ENCODE measurements at regions not wholly inside any gene's neighbourhood (a gene's known extent, or its start where the extent isn't known, plus 50 kb on each side); places are given as distances from the start of the nearest gene placed in this dataset.

- no peak overlapping the region for H3K27ac ChIP-seq (ENCODE audit: low read length)
- ChIA-PET POLR2A (interaction anchor here (0.6 kb wide), 1 partner anchor 312 kb away, joined by 3 read pairs; no protein-coding TSS in a partner anchor), CTCF (no interaction called here)
- no peaks in the 10 kb centered on the region for H3K27me3 ChIP-seq (ENCODE audit: control insufficient read depth, insufficient read depth, low read length)
- H3K9me3 ChIP-seq (ENCODE audit: control insufficient read depth, insufficient read depth, low read depth, low read length): no peaks in the 10 kb centered on the region
- intact Hi-C loops (cut with micrococcal nuclease; ENCODE audit: unreplicated experiment): no loop called here
- BruUV-seq (replicated peaks): no TSS peak
- in situ Hi-C loops (cut with HindIII; ENCODE audit: low pct_unique_long_range_greater_than_20kb, low sequenced_read_pairs): no loop called here
- H3K4me1 ChIP-seq (ENCODE audit: control insufficient read depth, insufficient read depth, low read length): no peaks in the 10 kb centered on the region
- no peaks in the 10 kb centered on the region for H3K36me3 ChIP-seq (ENCODE audit: control insufficient read depth, insufficient read depth, low read length)
- no peak for TF ChIP-seq CTCF (IDR thresholded peaks at IDR 0.05)
- no peak overlapping the region for H3K4me3 ChIP-seq (ENCODE audit: low read depth in 2 of 2, low read length in 2 of 2)
- ATAC-seq: no peak
- DNase-seq (ENCODE audit: low read depth, low spot score): no peak
Observed at GRCh38 chr2:57793310-57793709, 253.3 kb upstream of the VRK2 start.

- no TSS peak for BruUV-seq (replicated peaks)
- ChIA-PET POLR2A (interaction anchor here (0.6 kb wide), 1 partner anchor 15 kb away, joined by 3 read pairs; no protein-coding TSS in a partner anchor), CTCF (no interaction called here)
- no peak overlapping the region for H3K27ac ChIP-seq (ENCODE audit: low read length)
- TF ChIP-seq REST (IDR thresholded peaks at IDR 0.05; ENCODE audit: insufficient read depth in 1 of 2, low read depth in 2 of 2, low read length in 1 of 2) (no peak), TCF7L2 (IDR thresholded peaks at IDR 0.05; ENCODE audit: low read depth, low read length) (no peak), CTCF (IDR thresholded peaks at IDR 0.05) (no peak), POLR2AphosphoS5 (IDR thresholded peaks at IDR 0.05; ENCODE audit: low read depth, low read length) (no peak), SIN3A (IDR thresholded peaks at IDR 0.05; ENCODE audit: borderline replicate concordance, insufficient read depth, low read depth, low read length) (no peak)
- ATAC-seq: no peak
- 0 out of 2 replicates have a peak, but pooled peaks cover 3% of the 10 kb centered on the region for H3K9me3 ChIP-seq (ENCODE audit: control insufficient read depth, insufficient read depth, low read depth, low read length)
- intact Hi-C loops (cut with micrococcal nuclease; ENCODE audit: unreplicated experiment) (no loop called here), in situ Hi-C loops (cut with HindIII; ENCODE audit: low pct_unique_long_range_greater_than_20kb, low sequenced_read_pairs) (no loop called here)
- H3K36me3 ChIP-seq (ENCODE audit: control insufficient read depth, insufficient read depth, low read length): no peaks in the 10 kb centered on the region
- DNase-seq (ENCODE audit: low read depth, low spot score): no peak
- H3K27me3 ChIP-seq (ENCODE audit: control insufficient read depth, insufficient read depth, low read length): no peaks in the 10 kb centered on the region
- H3K4me3 ChIP-seq (ENCODE audit: low read depth in 2 of 2, low read length in 2 of 2): no peak overlapping the region
- no peaks in the 10 kb centered on the region for H3K4me1 ChIP-seq (ENCODE audit: control insufficient read depth, insufficient read depth, low read length)
Observed at GRCh38 chr2:57796527-57796926, 250.1 kb upstream of the VRK2 start.

Measured in Panc1 (cell line).